GM19238 (cell line): ENCODE measurements at regions not wholly inside any gene's neighbourhood (a gene's known extent, or its start where the extent isn't known, plus 50 kb on each side); places are given as distances from the start of the nearest gene placed in this dataset.

Experiments used
- DNase-seq: peaks from one replicate; pipeline ENCODE4 v3.0.0; 2011; ENCODE audit warnings: low spot score; ENCODE audit not compliant: insufficient read length

GRCh38 chr16:49081086-49081485, 200.6 kb downstream of the CBLN1 start:
- no peak for DNase-seq

GRCh38 chr16:49078571-49078970, 203.1 kb downstream of the CBLN1 start:
- no peak for DNase-seq

GRCh38 chr16:49078104-49078503, 203.5 kb downstream of the CBLN1 start:
- DNase-seq: no peak

- DNase-seq: no peak
Measured at GRCh38 chr16:49075709-49076108, 205.9 kb downstream of the CBLN1 start.

GRCh38 chr16:49068224-49068623, 213.4 kb downstream of the CBLN1 start:
- no peak for DNase-seq

- DNase-seq: no peak
Measured at GRCh38 chr16:49067776-49068175, 213.9 kb downstream of the CBLN1 start.

GRCh38 chr16:49061137-49061714, 220.4 kb downstream of the CBLN1 start:
- DNase-seq: no peak

- no peak for DNase-seq
Measured at GRCh38 chr16:49060728-49061127, 220.9 kb downstream of the CBLN1 start.

GRCh38 chr16:49058382-49058781, 223.3 kb downstream of the CBLN1 start:
- no peak for DNase-seq

GRCh38 chr16:49057936-49058335, 223.7 kb downstream of the CBLN1 start:
- DNase-seq: no peak

GRCh38 chr16:49057391-49057790, 224.2 kb downstream of the CBLN1 start:
- no peak for DNase-seq

GRCh38 chr16:49056546-49056945, 225.1 kb downstream of the CBLN1 start:
- no peak for DNase-seq

GRCh38 chr16:49055824-49056545, 225.7 kb downstream of the CBLN1 start:
- no peak for DNase-seq

GRCh38 chr16:49055291-49055690, 226.3 kb downstream of the CBLN1 start:
- DNase-seq: no peak

GRCh38 chr16:49054606-49055005, 227.0 kb downstream of the CBLN1 start:
- DNase-seq: no peak

- DNase-seq: no peak
Measured at GRCh38 chr16:49052846-49053245, 228.8 kb downstream of the CBLN1 start.

- no peak for DNase-seq
Measured at GRCh38 chr16:49051576-49051975, 230.1 kb downstream of the CBLN1 start.

- DNase-seq: no peak
Measured at GRCh38 chr16:49050607-49051006, 231.0 kb downstream of the CBLN1 start.

GRCh38 chr16:49049644-49050043, 232.0 kb downstream of the CBLN1 start:
- DNase-seq: no peak

- no peak for DNase-seq
Measured at GRCh38 chr16:49049191-49049590, 232.4 kb downstream of the CBLN1 start.

GRCh38 chr16:49048557-49048956, 233.1 kb downstream of the CBLN1 start:
- DNase-seq: no peak

GRCh38 chr16:49036126-49036525, 245.5 kb downstream of the CBLN1 start:
- no peak for DNase-seq

GRCh38 chr16:49027420-49027819, 254.2 kb downstream of the CBLN1 start:
- no peak for DNase-seq
